ENCODE measurements at regions not wholly inside any gene's neighbourhood (a gene's known extent, or its start where the extent isn't known, plus 50 kb on each side); places are given as distances from the start of the nearest gene placed in this dataset.

DNA sequence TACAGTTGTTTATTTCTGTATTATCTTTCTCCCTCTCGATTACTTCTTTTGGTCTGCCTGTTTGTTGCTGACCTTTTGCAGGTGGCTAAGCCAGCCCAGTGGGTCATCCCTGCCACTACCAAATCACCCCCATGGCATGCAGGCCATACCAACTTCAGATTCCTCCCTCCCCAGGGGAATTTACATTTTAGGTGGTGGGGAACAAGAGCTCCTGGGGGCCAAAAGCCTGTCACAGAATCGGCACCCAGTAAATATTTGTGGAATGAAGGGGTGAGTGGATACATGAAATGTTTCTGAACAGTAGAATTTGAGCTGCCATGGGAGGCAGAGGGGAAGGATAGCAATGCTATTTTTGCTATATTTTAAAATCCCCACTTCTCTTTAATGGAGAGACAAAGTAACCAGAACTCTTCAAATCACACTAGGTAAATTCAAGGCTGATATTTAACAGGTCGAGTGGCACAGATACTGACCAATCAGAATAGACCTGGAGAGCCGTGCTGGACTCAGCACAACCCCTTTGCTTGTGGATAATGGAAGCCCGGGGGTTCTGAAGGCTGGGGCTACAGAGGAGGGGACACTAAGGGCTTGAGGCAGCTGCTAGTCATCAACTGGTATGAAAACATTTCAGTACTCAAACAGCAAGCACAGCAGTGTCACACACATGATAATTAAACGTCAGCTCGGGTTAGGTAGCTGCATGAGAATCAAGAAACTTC, 54.3 kb upstream of the SMAD3 start:
- H3K27me3 ChIP-seq: no peaks in the 10 kb centered on the region
- no peak overlapping the region for H3K4me3 ChIP-seq
- no peak overlapping the region for H3K27ac ChIP-seq
- no peak for DNase-seq (ENCODE audit: low spot score)
- TF ChIP-seq, protein P1, sequence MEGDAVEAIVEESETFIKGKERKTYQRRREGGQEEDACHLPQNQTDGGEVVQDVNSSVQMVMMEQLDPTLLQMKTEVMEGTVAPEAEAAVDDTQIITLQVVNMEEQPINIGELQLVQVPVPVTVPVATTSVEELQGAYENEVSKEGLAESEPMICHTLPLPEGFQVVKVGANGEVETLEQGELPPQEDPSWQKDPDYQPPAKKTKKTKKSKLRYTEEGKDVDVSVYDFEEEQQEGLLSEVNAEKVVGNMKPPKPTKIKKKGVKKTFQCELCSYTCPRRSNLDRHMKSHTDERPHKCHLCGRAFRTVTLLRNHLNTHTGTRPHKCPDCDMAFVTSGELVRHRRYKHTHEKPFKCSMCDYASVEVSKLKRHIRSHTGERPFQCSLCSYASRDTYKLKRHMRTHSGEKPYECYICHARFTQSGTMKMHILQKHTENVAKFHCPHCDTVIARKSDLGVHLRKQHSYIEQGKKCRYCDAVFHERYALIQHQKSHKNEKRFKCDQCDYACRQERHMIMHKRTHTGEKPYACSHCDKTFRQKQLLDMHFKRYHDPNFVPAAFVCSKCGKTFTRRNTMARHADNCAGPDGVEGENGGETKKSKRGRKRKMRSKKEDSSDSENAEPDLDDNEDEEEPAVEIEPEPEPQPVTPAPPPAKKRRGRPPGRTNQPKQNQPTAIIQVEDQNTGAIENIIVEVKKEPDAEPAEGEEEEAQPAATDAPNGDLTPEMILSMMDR (IDR thresholded peaks at IDR 0.05): no peak
- H3K9me3 ChIP-seq: no peaks in the 10 kb centered on the region
- peaks cover 0 to 7% of the 10 kb centered on the region in 2 donors for H3K4me1 ChIP-seq
- no peaks in the 10 kb centered on the region for H3K36me3 ChIP-seq

DNA sequence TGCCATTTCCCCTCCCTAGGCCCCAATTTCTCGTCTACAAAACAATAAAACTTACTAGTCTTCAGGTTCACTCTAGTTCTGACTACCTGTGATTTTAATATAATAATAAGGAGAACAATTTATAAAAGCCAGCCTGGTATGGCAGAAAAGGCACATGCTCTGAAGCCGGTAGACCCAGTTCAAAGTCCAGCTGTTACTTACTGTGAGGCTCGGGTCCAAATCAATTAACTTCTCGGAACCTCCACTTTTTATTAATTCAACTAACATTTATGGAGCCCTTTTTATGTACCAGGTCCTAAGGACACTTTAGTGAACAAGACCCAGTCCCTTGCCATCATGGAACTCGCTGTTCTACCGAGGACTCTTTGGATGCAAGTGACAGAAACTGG, 53.8 kb upstream of the SMAD3 start:
- TF ChIP-seq, protein P1 (IDR thresholded peaks at IDR 0.05): no peak
- no peak for DNase-seq (ENCODE audit: low spot score)
- no peaks in the 10 kb centered on the region for H3K27me3 ChIP-seq
- peaks cover 0 to 7% of the 10 kb centered on the region in 2 donors for H3K4me1 ChIP-seq
- H3K36me3 ChIP-seq: no peaks in the 10 kb centered on the region
- no peak overlapping the region for H3K4me3 ChIP-seq
- no peak overlapping the region for H3K27ac ChIP-seq
- no peaks in the 10 kb centered on the region for H3K9me3 ChIP-seq

DNA sequence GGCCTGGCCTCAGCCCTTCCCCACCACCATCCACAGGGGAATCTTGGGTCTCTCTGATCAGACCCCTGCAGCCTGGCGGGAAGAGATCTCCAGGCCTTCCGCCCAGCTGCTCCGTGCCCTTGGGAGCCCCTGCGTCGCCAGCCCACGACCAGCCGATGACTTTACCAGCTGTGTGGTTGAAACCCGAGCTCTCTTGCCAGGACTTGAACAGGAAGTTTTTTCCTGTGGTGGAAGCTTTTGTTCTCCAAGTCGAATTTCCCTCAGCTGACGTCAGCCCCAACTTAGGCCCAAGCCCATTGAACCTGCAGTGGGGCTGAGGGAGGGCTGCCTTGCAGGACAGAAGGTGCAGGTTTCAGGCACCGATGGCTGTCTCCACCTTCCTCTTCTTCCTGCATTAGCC, 51.7 kb upstream of the SMAD3 start:
- Histone ChIP-seq H3K4me1 (peaks cover 0 to 7% of the 10 kb centered on the region in 2 donors), H3K27me3 (no peaks in the 10 kb centered on the region), H3K9me3 (no peaks in the 10 kb centered on the region), H3K36me3 (no peaks in the 10 kb centered on the region), H3K27ac (no peak overlapping the region), H3K4me3 (no peak overlapping the region)
- TF ChIP-seq, protein P1 (IDR thresholded peaks at IDR 0.05): no peak
- no peak for DNase-seq (ENCODE audit: low spot score)
